HG03432 (cell line): ENCODE measurements at regions not wholly inside any gene's neighbourhood (a gene's known extent, or its start where the extent isn't known, plus 50 kb on each side); places are given as distances from the start of the nearest gene placed in this dataset.

Source experiments
- ATAC-seq: cut with Tn5 transposase; IDR thresholded peaks from one replicate; pipeline ENCODE4 v1.9.1; 2021; ENCODE audit warnings: mild to moderate bottlenecking, moderate library complexity; ENCODE audit not compliant: unreplicated experiment

GRCh38 chr22:49086181-49086580 lies 741.5 kb downstream of the BRD1 start:
- no peak for ATAC-seq

DNA sequence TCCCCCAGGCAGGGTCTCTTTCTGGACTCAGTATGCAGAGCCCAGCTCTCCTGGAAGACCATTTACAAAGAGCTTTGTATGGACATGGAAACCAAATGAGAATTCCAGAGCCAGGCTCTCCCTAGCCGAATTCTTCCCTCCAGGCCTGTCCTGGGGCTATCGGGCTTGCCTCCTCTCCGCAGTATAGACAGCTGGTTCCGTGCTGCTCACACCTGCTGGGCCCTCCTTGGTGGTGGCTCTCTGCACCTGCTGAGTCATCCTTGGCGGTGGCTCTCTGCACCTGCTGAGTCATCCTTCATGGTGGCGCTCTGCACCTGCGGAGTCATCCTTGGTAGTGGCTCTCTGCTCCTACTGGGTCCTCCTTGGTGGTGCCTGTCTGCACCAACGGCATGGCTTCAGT lies 743.5 kb downstream of the BRD1 start:
- ATAC-seq: no peak

DNA sequence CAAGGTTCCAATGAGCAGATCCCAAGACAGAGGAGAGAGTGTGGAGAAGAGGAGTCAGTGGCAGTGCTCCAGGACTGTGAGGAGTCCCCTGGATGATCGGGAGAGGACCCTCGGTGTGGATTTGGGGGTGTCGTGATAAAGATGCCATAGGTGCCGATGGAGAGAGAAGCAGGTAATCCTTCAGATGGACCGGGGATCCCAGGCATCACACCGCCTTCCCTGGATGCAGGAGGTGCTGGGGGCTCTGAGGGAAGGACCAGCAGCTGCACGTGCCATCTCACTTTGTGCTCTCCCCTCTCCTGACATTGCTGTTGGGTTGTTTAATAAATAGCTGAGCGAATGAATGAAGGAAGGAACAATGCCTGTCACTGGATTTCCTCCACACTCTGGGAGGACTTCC lies 744.1 kb downstream of the BRD1 start:
- ATAC-seq: no peak

GRCh38 chr22:49082451-49082850 lies 745.2 kb downstream of the BRD1 start:
- no peak for ATAC-seq

DNA sequence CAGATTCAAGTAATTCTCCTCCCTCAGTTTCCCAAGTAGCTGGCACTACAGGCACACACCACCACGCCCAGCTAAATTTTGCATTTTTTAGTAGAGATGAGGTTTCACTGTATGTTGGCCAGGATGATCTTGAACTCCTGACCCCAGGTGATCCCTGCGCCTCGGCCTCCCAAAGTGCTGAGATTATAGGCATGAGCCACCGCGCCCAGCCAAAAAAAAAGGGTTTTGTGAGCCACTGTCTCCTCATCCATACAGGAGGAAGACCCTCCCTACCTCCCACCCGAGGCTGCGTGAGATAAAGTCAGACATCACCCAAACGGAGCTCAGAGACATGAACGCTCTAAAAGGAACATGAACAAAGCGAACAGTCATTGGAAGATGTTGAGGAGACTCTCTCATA lies 745.7 kb downstream of the BRD1 start:
- no peak for ATAC-seq

- no peak for ATAC-seq
These were observed 746.4 kb downstream of the BRD1 start for GRCh38 chr22:49081261-49081666.

- no peak for ATAC-seq
These were observed 747.0 kb downstream of the BRD1 start for GRCh38 chr22:49080631-49081030.

- ATAC-seq: no peak
These were observed 747.8 kb downstream of the BRD1 start for GRCh38 chr22:49079743-49080500.

- ATAC-seq: no peak
These were observed 748.5 kb downstream of the BRD1 start for GRCh38 chr22:49079027-49079725.

DNA sequence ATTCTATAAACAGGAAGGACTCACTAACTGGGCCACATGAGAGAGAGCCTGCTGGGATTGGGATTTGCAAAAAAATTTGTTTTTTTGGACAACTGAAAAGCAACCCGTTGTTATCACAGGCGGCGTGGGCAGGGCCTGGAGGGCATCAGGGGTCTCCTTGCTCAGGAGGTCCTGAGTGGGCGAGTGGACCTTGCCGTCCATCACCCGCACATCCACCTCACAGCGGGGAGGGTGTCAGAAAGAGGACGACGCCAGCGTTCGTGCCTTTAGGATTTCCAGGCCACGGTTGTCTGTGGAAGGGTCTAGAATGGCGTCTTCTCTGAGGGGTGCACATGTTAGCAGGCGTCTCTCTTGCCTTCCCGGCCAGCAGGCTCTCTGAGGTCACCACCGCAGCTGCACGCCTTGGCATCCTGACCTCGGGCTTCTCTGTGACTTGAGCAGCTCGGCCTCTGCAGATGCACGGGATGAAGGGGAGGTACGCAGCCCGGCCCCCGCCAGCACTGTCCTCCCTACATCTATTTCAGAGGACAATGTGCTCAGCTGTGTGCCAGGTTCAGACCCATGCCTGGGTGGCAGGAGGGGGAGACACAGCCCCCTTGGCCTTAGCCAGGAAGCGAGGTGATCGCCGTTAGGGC lies 749.5 kb downstream of the BRD1 start:
- ATAC-seq: no peak

- ATAC-seq: no peak
These were observed 750.1 kb downstream of the BRD1 start for GRCh38 chr22:49077586-49077985.

DNA sequence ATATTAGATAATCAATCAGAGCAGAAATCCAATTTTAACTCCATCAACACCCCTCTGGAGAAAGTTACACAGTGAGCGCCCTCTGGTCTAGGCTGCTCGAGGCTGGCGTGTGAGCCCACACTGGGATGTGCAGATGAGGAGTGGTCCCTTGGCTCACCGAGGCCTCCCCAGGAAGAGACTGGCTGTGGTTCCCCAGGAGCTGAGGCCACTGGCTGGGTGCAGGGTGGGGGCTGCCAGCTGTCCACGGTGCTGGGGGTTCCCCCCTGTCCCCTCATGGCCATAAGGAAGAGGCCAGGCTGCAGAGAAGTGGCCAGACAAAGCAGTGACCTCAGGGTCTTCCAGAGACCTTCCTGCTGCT lies 750.7 kb downstream of the BRD1 start:
- ATAC-seq: no peak

DNA sequence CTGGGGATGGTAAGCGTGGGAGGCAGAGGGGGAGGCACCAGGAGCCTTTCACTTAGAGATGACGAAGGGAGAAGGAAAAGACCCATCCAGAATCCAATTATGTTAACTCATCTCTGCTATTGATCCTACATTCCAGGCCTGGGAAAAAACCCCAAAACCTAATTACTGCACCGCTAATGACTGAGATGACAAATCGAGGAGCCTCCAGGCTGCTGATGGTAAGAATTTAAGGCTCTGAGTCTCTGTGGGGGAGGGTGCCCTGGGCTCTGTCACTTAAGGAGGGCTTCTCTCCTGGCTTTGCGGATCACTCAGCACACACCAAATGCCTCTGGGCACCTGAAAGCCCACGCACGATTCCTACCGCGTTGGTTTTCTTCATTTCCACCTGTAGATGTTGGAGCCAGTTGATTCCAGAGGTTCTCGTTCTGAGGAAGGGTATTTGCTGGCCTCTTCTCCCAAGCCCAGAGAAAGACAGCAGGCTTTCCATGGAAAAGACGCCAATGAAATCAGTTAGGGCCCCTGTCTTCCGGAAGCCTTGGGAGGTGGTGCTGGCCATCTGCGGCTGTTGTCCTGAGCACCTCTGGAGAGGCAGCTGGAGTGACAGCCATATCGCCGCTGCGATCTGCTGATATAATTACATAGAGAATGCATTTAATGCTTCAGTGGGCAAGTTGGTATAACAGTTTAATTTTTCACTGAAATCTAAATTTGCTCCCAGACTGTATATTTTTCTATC lies 751.2 kb downstream of the BRD1 start:
- ATAC-seq: no peak

GRCh38 chr22:49075150-49075549 lies 752.5 kb downstream of the BRD1 start:
- no peak for ATAC-seq

DNA sequence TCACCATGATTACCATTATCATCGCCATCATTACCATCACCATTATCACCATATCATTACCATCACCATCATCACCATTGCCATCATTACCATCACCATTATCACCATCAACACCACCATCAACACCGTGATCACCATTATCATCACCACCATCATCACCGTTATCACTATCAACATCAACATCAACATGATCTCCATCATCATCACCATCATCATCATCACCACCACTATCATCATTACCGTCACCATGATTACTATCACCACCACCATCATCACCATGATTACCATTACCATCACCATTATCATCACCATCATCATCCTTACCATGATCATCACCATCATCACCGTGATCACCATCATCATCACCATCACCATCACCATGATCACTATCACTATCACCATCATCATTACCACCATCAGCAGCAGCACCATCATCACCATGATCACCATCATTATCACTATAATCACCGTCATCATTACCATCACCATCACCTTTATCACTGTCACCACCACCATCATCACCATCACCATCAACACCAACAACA lies 753.7 kb downstream of the BRD1 start:
- ATAC-seq: no peak

- ATAC-seq: no peak
These were observed 754.6 kb downstream of the BRD1 start for GRCh38 chr22:49072996-49073645.

- no peak for ATAC-seq
These were observed 757.2 kb downstream of the BRD1 start for GRCh38 chr22:49070501-49070900.

- ATAC-seq: no peak
These were observed 758.7 kb downstream of the BRD1 start for GRCh38 chr22:49068861-49069500.

GRCh38 chr22:49067504-49067903 lies 760.2 kb downstream of the BRD1 start:
- ATAC-seq: no peak

DNA sequence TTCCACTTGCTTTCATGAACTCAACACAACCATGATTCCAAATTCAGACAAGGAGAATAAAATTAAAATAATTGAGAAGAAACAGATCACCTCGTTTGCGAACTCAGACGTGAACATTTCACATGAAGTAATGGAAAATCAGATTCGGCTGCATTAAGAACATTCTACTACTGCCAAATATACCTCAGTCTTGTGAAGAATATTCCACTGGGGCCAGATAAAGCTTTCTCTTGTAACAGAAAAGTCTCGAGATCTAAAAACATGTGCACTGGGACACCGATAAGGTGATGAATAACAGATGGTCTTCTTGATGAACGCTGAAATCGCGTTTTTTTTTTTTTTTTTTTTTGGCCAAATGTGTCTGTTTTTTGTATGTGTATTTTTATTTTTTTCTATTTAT lies 761.1 kb downstream of the BRD1 start:
- no peak for ATAC-seq
